ENCODE measurements at regions not wholly inside any gene's neighbourhood (a gene's known extent, or its start where the extent isn't known, plus 50 kb on each side); places are given as distances from the start of the nearest gene placed in this dataset.
"Not testable (repeated sequence)": the region's sequence is repeated elsewhere in the genome, so short reads cannot be mapped to it uniquely, and the experiment has no call there.

DNA sequence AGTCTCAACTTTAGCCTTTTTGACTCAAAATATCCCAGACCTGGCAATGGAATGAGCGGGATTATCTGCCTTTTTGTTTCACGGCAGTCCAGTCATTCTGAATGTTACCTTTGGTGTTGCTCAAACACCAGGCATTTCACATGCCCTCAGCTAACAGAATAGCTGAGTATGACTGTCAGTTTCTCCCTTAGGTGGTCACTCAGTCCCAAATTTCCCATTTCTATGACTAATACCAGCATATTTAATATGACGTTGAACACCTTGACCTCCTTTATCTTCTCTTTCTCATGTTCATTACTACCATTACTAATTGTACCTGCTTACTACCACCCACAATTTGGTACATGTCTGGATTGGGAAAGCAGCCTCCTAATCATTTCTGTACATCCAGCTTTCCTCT, 65.2 kb downstream of the EDN1 start:
- Mint-ChIP-seq H3K27me3 (no peaks in the 10 kb centered on the region), H3K4me1 (ENCODE audit: low read depth) (no peaks in the 10 kb centered on the region), H3K27ac (no peak overlapping the region), H3K36me3 (ENCODE audit: low read depth) (no peaks in the 10 kb centered on the region), H3K9me3 (peaks cover 11% of the 10 kb centered on the region), H3K4me3 (no peak overlapping the region)
- TF ChIP-seq, protein P1, sequence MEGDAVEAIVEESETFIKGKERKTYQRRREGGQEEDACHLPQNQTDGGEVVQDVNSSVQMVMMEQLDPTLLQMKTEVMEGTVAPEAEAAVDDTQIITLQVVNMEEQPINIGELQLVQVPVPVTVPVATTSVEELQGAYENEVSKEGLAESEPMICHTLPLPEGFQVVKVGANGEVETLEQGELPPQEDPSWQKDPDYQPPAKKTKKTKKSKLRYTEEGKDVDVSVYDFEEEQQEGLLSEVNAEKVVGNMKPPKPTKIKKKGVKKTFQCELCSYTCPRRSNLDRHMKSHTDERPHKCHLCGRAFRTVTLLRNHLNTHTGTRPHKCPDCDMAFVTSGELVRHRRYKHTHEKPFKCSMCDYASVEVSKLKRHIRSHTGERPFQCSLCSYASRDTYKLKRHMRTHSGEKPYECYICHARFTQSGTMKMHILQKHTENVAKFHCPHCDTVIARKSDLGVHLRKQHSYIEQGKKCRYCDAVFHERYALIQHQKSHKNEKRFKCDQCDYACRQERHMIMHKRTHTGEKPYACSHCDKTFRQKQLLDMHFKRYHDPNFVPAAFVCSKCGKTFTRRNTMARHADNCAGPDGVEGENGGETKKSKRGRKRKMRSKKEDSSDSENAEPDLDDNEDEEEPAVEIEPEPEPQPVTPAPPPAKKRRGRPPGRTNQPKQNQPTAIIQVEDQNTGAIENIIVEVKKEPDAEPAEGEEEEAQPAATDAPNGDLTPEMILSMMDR (IDR thresholded peaks at IDR 0.05) = no peak
- ATAC-seq (no peak), DNase-seq (no peak)
- ChIA-PET POLR2A (no interaction called here), CTCF (no interaction called here)
- intact Hi-C loops (cut with micrococcal nuclease) = no loop called here

DNA sequence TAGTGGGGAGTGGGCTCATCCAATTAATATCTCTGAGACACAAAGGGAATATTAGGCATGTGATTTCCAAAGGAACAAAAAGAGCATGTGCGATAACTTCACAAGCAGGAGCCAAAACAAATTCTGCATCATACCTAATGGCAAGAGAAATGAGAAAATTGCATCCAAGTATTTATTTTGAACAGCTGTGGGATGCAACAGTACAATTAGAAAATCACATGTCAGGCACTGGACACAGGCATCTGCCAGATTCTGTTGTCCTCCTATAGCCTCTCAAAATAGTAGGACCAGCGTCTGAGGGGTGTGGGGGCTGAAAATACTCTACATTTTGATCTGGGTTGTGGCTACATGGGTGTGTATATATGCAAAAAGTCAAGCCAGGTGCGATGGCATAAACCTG, 66.3 kb downstream of the EDN1 start:
- Mint-ChIP-seq H3K36me3 (ENCODE audit: low read depth) (no peaks in the 10 kb centered on the region), H3K4me3 (no peak overlapping the region), H3K27ac (no peak overlapping the region), H3K4me1 (ENCODE audit: low read depth) (no peaks in the 10 kb centered on the region), H3K9me3 (peaks cover 8% of the 10 kb centered on the region), H3K27me3 (no peaks in the 10 kb centered on the region)
- ATAC-seq = no peak
- TF ChIP-seq, protein P1 (IDR thresholded peaks at IDR 0.05) = no peak
- DNase-seq = no peak
- intact Hi-C loops (cut with micrococcal nuclease) = no loop called here
- ChIA-PET POLR2A (no interaction called here), CTCF (no interaction called here)

DNA sequence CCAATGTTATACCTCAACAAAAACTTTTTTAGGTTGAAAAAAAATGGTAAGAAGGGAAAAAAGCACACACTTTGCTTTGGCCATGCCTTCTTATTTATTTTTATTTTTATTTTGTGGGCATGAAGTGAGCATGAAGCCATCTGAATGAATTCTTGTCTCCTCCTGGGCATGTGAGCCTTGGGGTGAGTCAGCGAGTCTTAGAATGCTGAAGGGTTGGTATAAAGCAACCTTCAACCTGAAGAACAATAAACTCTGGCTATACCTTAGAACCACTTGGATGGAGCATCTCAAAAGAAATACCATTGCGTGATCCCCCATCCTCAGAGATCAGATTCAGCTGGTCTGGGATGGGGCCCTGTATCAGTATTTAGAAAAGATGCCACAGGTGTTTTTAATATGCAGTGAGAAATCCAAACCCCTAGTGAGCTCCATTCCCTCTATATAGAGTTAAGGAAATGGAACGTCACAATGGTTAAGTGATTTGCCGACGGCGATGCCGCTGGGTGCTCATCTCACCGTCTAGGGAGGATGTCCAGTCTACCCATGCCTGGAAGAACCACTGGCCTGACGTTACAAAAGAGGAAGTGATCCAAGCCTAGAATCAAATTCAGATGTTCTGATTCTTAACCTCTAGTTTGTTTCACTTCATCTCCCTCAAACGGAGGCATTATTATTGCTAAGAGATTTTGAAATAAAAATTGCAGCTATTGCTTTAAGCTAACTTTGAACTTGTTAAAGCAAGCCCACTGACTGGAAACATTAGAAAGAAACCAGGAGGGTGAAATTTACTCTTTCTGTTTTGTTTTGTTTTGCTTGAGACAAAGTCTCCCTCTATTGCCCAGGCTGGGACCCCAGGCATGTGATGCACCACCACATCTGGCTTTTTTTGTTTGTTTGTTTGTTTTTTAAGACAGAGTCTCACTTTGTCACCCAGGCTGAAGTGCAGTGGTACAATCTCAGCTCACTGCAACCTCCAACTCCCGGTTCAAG, 67.1 kb downstream of the EDN1 start:
- no peak for DNase-seq
- ChIA-PET CTCF (no interaction called here), POLR2A (no interaction called here)
- intact Hi-C loops (cut with micrococcal nuclease) = no loop called here
- Mint-ChIP-seq H3K27ac (no peak overlapping the region), H3K4me3 (no peak overlapping the region), H3K9me3 (peaks cover 3% of the 10 kb centered on the region), H3K4me1 (ENCODE audit: low read depth) (no peaks in the 10 kb centered on the region), H3K36me3 (ENCODE audit: low read depth) (no peaks in the 10 kb centered on the region), H3K27me3 (no peaks in the 10 kb centered on the region)
- no peak for ATAC-seq
- TF ChIP-seq, protein P1 (IDR thresholded peaks at IDR 0.05) = no peak

DNA sequence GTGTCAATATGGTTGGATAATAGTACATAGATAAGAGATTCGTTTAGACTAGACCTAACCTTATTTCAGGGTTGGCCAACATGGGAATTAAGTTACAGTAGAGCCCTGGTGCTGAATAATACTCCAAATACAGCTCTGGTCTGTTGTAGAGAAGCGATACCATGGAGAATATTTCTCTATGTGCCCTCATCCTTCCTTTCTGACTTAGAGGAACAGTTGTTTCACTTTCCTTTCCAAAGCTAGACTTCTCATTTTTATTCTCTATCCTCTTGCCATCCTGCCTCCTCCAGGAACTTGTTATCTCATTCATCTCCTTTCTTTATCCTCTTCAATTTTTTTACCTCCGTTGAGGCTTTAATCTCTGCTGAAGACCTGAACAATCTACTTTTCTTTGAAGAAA, 68.9 kb downstream of the EDN1 start:
- POLR2A ChIA-PET = no interaction called here
- DNase-seq (no peak), ATAC-seq (no peak)
- no peak overlapping the region for H3K4me3 Mint-ChIP-seq
- H3K27ac Mint-ChIP-seq = no peak overlapping the region
- no peaks in the 10 kb centered on the region for H3K36me3 Mint-ChIP-seq (ENCODE audit: low read depth)
- TF ChIP-seq, protein P1 (IDR thresholded peaks at IDR 0.05) = no peak
- H3K27me3 Mint-ChIP-seq = no peaks in the 10 kb centered on the region
- intact Hi-C loops (cut with micrococcal nuclease) = no loop called here
- H3K9me3 Mint-ChIP-seq = no peaks in the 10 kb centered on the region
- CTCF ChIA-PET = no interaction called here
- H3K4me1 Mint-ChIP-seq (ENCODE audit: low read depth) = no peaks in the 10 kb centered on the region

DNA sequence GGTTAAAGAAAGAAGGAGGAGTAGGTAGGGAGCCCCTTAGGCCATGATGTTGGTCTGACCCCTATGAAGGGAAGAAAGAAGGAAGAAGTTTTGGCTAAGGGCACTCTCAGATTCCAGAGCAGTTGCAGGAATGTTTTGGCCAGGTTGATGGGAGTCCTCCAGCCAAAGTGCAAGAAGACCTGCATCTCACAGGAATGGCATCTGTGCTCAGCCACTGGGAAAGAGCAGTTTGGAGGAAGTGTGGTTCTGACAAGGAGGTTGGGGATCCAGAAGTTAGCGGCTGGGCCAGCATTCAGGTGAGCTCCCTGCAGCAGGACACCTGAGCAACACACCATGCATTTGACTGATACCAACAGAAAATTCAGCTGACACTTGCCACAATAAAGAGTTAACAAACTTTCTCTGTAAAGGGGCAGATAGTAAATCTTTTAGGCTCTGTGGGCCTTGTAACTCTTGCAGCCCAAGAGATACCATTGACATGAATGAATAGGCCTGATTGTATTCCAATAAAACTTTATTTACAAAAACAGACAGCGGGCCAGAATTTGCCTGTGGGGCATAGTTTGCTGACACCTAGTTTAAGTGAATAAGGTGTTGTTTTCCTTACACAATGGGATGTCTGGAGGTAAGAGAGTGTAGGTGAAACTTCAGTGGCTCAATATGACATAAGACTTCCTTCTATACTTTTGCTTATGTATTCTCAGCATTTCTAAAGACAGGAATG, 71.0 kb downstream of the EDN1 start:
- intact Hi-C loops (cut with micrococcal nuclease) = no loop called here
- no peaks in the 10 kb centered on the region for H3K9me3 Mint-ChIP-seq

DNA sequence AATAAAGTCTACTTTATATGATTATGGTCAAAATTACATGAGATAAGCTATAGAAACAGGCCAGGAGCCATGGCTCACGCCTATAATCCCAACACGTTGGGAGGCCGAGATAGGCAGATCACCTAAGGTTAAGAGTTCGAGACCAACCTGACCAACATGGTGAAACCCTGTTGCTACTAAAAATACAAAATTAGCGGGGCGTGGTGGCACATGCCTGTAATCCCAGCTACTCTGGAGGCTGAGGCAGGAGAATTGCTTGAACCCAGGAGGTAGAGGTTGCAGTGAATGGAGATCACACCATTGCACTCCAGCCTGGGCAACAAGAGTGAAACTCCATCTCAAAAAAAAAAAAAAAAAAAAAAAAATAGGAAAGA, 73.1 kb downstream of the EDN1 start:
- H3K27ac Mint-ChIP-seq; H3K36me3 Mint-ChIP-seq (ENCODE audit: low read depth); CTCF ChIA-PET; DNase-seq; H3K4me1 Mint-ChIP-seq (ENCODE audit: low read depth); POLR2A ChIA-PET; H3K4me3 Mint-ChIP-seq; intact Hi-C loops (cut with micrococcal nuclease); ATAC-seq; H3K27me3 Mint-ChIP-seq; H3K9me3 Mint-ChIP-seq: not testable (repeated sequence)

More for the DNA sequence above, 71.0 kb downstream of the EDN1 start:
- no peak overlapping the region for H3K4me3 Mint-ChIP-seq
- H3K27ac Mint-ChIP-seq = no peak overlapping the region
- no peaks in the 10 kb centered on the region for H3K27me3 Mint-ChIP-seq
- CTCF ChIA-PET = interaction anchor here (1.1 kb wide), 1 partner anchor 41 kb away, joined by 3 read pairs; no protein-coding TSS in a partner anchor
- H3K36me3 Mint-ChIP-seq (ENCODE audit: low read depth) = no peaks in the 10 kb centered on the region
- ATAC-seq (no peak), DNase-seq (no peak)
- POLR2A ChIA-PET = no interaction called here
- TF ChIP-seq, protein P1 (IDR thresholded peaks at IDR 0.05) = no peak
- no peaks in the 10 kb centered on the region for H3K4me1 Mint-ChIP-seq (ENCODE audit: low read depth)

All from activated CD8-positive, alpha-beta T cell treated with anti-CD3 and anti-CD28 coated beads for 36 hours (primary cell).